DOHH2 (cell line): ENCODE measurements at regions not wholly inside any gene's neighbourhood (a gene's known extent, or its start where the extent isn't known, plus 50 kb on each side); places are given as distances from the start of the nearest gene placed in this dataset.

ENCODE experiments used
- EZH2phosphoT487 ChIP-seq: fragments of 200-600 bp; sonication (generic); IDR thresholded peaks from 2 replicates; pipeline ENCODE4 v1.6.1; 2017; ENCODE audit warnings: borderline replicate concordance, mild to moderate bottlenecking, antibody characterized with exemption, low read length, moderate library complexity, mixed read lengths
- TF ChIP-seq, protein P1 (sequence below): fragments of 200-600 bp; sonication (generic); IDR thresholded peaks from one replicate; pipeline ENCODE4 v1.5.1; 2014; ENCODE audit warnings: antibody characterized with exemption, mild to moderate bottlenecking, low read depth, low read length; ENCODE audit not compliant: poor library complexity, severe bottlenecking

DNA sequence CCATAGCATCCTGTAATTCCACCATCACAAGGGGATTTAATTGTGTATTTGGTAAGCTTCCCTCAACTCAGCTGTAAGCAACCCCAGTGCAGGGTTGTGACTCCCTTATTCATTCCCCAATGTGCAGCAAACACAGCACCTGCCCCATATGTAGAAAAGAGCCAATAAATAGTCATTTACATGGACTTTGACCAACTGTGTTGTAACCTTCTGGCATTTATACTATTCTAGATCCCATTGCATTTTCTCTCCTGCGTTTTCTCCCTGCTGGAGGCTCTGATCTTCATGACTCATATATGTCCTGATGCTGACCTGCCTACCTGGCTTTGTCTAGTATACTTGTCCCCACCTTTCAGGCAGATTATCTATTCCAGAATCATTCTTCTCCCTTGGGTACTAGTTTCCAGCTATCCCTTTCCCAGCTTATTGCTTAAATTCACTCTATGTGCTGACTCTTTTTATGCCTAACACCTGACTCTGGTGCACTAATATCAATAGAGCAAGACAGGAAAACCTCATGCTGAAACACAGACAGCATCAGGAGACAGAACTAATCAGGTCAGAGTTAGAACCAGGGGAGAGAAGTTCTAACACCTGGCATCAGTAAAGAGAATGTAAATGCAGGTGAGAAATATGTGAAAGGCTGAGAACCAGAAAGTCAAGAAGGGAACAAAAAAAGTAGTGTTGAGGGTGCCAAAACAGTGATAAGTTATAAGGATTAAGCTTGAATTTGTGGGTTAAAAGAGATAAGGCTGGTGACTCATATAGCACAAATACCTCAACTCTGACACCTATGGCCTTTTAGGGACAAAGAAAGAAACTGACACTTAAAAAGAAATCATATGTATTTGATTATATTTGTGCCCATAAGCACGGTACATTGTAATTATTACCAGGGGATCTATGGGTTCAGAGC, 402.7 kb downstream of the IPMK start:
- TF ChIP-seq, protein P1, sequence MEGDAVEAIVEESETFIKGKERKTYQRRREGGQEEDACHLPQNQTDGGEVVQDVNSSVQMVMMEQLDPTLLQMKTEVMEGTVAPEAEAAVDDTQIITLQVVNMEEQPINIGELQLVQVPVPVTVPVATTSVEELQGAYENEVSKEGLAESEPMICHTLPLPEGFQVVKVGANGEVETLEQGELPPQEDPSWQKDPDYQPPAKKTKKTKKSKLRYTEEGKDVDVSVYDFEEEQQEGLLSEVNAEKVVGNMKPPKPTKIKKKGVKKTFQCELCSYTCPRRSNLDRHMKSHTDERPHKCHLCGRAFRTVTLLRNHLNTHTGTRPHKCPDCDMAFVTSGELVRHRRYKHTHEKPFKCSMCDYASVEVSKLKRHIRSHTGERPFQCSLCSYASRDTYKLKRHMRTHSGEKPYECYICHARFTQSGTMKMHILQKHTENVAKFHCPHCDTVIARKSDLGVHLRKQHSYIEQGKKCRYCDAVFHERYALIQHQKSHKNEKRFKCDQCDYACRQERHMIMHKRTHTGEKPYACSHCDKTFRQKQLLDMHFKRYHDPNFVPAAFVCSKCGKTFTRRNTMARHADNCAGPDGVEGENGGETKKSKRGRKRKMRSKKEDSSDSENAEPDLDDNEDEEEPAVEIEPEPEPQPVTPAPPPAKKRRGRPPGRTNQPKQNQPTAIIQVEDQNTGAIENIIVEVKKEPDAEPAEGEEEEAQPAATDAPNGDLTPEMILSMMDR = no peak
- no peak for TF ChIP-seq EZH2phosphoT487
